ENCODE measurements at regions not wholly inside any gene's neighbourhood (a gene's known extent, or its start where the extent isn't known, plus 50 kb on each side); places are given as distances from the start of the nearest gene placed in this dataset.

GRCh38 chr17:62913991-62914570 lies 52.0 kb upstream of the TANC2 start:
- Histone ChIP-seq H3K36me3 (ENCODE audit: low read depth, missing control alignments) (no peaks in the 10 kb centered on the region), H3K4me1 (peaks cover 7% of the 10 kb centered on the region), H3K27ac (no peak overlapping the region), H3K27me3 (no peaks in the 10 kb centered on the region), H3K4me3 (no peak overlapping the region), H3K9me3 (no peaks in the 10 kb centered on the region)
- intact Hi-C loops (cut with DNase I; ENCODE audit: low total_unique reads), result no loop called here
- 81 to 88% methylated on average over 3 of the region's 3 CpGs for WGBS, 2 donors
- TF ChIP-seq CTCF (IDR thresholded peaks at IDR 0.05), result no peak
- TF ChIP-seq POLR2A (IDR thresholded peaks at IDR 0.05), result no peak
- no peak for DNase-seq

GRCh38 chr17:62912363-62912762 lies 53.7 kb upstream of the TANC2 start:
- 93 to 95% methylated on average over 4 of the region's 4 CpGs for WGBS, 2 donors
- Histone ChIP-seq H3K9me3 (no peaks in the 10 kb centered on the region), H3K4me3 (no peak overlapping the region), H3K27ac (no peak overlapping the region), H3K36me3 (ENCODE audit: low read depth, missing control alignments) (no peaks in the 10 kb centered on the region), H3K4me1 (peaks cover 7% of the 10 kb centered on the region), H3K27me3 (no peaks in the 10 kb centered on the region)
- intact Hi-C loops (cut with DNase I; ENCODE audit: low total_unique reads), result no loop called here
- TF ChIP-seq POLR2A (IDR thresholded peaks at IDR 0.05) (no peak), CTCF (IDR thresholded peaks at IDR 0.05) (no peak)
- DNase-seq, result no peak

- no peak overlapping the region for H3K27ac ChIP-seq
- DNase-seq, result no peak
- no peaks in the 10 kb centered on the region for H3K4me1 ChIP-seq
- no peaks in the 10 kb centered on the region for H3K9me3 ChIP-seq
- H3K4me3 ChIP-seq, result no peak overlapping the region
- intact Hi-C loops (cut with DNase I; ENCODE audit: low total_unique reads), result no loop called here
- no peaks in the 10 kb centered on the region for H3K27me3 ChIP-seq
- no peaks in the 10 kb centered on the region for H3K36me3 ChIP-seq (ENCODE audit: low read depth, missing control alignments)
- TF ChIP-seq POLR2A (IDR thresholded peaks at IDR 0.05) (no peak), CTCF (IDR thresholded peaks at IDR 0.05) (no peak)
- WGBS, 2 donors, result 55 to 62% methylated on average over 3 of the region's 3 CpGs
These were observed 54.9 kb upstream of the TANC2 start for GRCh38 chr17:62911114-62911513.

GRCh38 chr17:62910277-62910676 lies 55.8 kb upstream of the TANC2 start:
- DNase-seq, result no peak
- H3K9me3 ChIP-seq, result no peaks in the 10 kb centered on the region
- no peaks in the 10 kb centered on the region for H3K4me1 ChIP-seq
- H3K36me3 ChIP-seq (ENCODE audit: low read depth, missing control alignments), result no peaks in the 10 kb centered on the region
- WGBS, 2 donors, result 67 to 69% methylated on average over 4 of the region's 4 CpGs
- intact Hi-C loops (cut with DNase I; ENCODE audit: low total_unique reads), result no loop called here
- TF ChIP-seq CTCF (IDR thresholded peaks at IDR 0.05), result no peak
- no peak for TF ChIP-seq POLR2A (IDR thresholded peaks at IDR 0.05)
- H3K4me3 ChIP-seq, result no peak overlapping the region
- H3K27me3 ChIP-seq, result no peaks in the 10 kb centered on the region
- H3K27ac ChIP-seq, result no peak overlapping the region

GRCh38 chr17:62907961-62908360 lies 58.1 kb upstream of the TANC2 start:
- H3K27ac ChIP-seq, result no peak overlapping the region

More at GRCh38 chr17:62907961-62908360, 58.1 kb upstream of the TANC2 start:
- no peaks in the 10 kb centered on the region for H3K36me3 ChIP-seq (ENCODE audit: low read depth, missing control alignments)
- H3K4me3 ChIP-seq, result no peak overlapping the region
- no peaks in the 10 kb centered on the region for H3K4me1 ChIP-seq
- H3K27me3 ChIP-seq, result no peaks in the 10 kb centered on the region
- TF ChIP-seq CTCF (IDR thresholded peaks at IDR 0.05), result no peak
- no peak for DNase-seq
- 81 to 93% methylated on average over 4 of the region's 4 CpGs for WGBS, 2 donors
- no peaks in the 10 kb centered on the region for H3K9me3 ChIP-seq
- intact Hi-C loops (cut with DNase I; ENCODE audit: low total_unique reads), result no loop called here
